PC-9 (cell line): ENCODE measurements at regions not wholly inside any gene's neighbourhood (a gene's known extent, or its start where the extent isn't known, plus 50 kb on each side); places are given as distances from the start of the nearest gene placed in this dataset.

ENCODE experiments used
- BruUV-seq: library from RNA; stranded (reverse); fragments of 400-500 nt; replicated peaks from 2 replicates; lab custom pipeline; 2021; lab: Mats Ljungman, UMichigan
- CTCF ChIA-PET: fragments of 300-600 bp; sonication (Branson Sonifier 250); formaldehyde crosslinking; loops from one replicate; lab custom pipeline; 2022; ENCODE audit warnings: antibody characterized with exemption; lab: Charles Lee
- POLR2A ChIA-PET: fragments of 300-600 bp; sonication (Branson Sonifier 250); formaldehyde crosslinking; loops from one replicate; lab custom pipeline; 2022; ENCODE audit warnings: antibody characterized with exemption; ENCODE audit not compliant: unreplicated experiment; lab: Charles Lee
- DNase-seq, 2 experiments: peaks; one replicate each; pipeline versions ENCODE4 v3.0.0 to v3.0.0-alpha.2; 2015 to 2022; ENCODE audit warnings: mixed read lengths in 1 of 2
- H2AFZ ChIP-seq: fragments of 200-600 bp; sonication (generic); 2 replicates; pipeline ENCODE4 v1.8.1; 2017; ENCODE audit warnings: antibody characterized with exemption
- H3F3A ChIP-seq: fragments of 200-600 bp; sonication (generic); 2 replicates; pipeline ENCODE4 v1.8.1; 2017; ENCODE audit warnings: antibody characterized with exemption, mild to moderate bottlenecking, low read depth; ENCODE audit not compliant: insufficient read depth
- H3K27ac ChIP-seq: fragments of 200-600 bp; sonication (generic); 2 replicates; pipeline ENCODE4 v1.6.1; 2016; ENCODE audit warnings: mixed run types
- H3K27me3 ChIP-seq: fragments of 200-600 bp; sonication (generic); 2 replicates; pipeline ENCODE4 v1.6.1; 2016; ENCODE audit warnings: low read depth, mixed run types; ENCODE audit not compliant: insufficient read depth
- H3K36me3 ChIP-seq: fragments of 200-600 bp; sonication (generic); 2 replicates; pipeline ENCODE4 v1.6.1; 2016; ENCODE audit warnings: low read depth, mixed run types
- H3K4me1 ChIP-seq: fragments of 200-600 bp; sonication (generic); replicated peaks from 2 replicates; pipeline ENCODE4 v1.6.1; 2016; ENCODE audit warnings: mixed run types; ENCODE audit not compliant: insufficient read depth
- H3K4me2 ChIP-seq: fragments of 200-600 bp; sonication (generic); 2 replicates; pipeline ENCODE4 v1.6.1; 2017; ENCODE audit warnings: mixed run types
- H3K4me3 ChIP-seq: fragments of 200-600 bp; sonication (generic); 2 replicates; pipeline ENCODE4 v1.6.1; 2016; ENCODE audit warnings: mixed run types
- H3K79me2 ChIP-seq: fragments of 200-600 bp; sonication (generic); 2 replicates; pipeline ENCODE4 v1.6.1; 2017; ENCODE audit warnings: low read depth, mixed run types
- H3K9me2 ChIP-seq: fragments of 200-600 bp; sonication (generic); 2 replicates; pipeline ENCODE4 v1.8.1; 2017; ENCODE audit warnings: mild to moderate bottlenecking; ENCODE audit not compliant: insufficient read depth
- H3K9me3 ChIP-seq: fragments of 200-600 bp; sonication (generic); 2 replicates; pipeline ENCODE4 v1.8.1; 2016; ENCODE audit warnings: low read depth; ENCODE audit not compliant: insufficient read depth
- H4K20me1 ChIP-seq: fragments of 200-600 bp; sonication (generic); 2 replicates; pipeline ENCODE4 v1.8.1; 2017; ENCODE audit not compliant: insufficient read depth
- CTCF ChIP-seq: fragments of 200-600 bp; sonication (generic); conservative IDR thresholded peaks from 2 replicates; pipeline ENCODE4 v1.6.1; 2017; ENCODE audit warnings: mixed run types, antibody characterized with exemption, mild to moderate bottlenecking, moderate library complexity
- EZH2 ChIP-seq: fragments of 200-600 bp; sonication (generic); IDR thresholded peaks from 2 replicates; pipeline ENCODE4 v1.8.0; 2017; ENCODE audit warnings: antibody characterized with exemption, low read depth
- intact Hi-C: fragments of 100-400 bp; cut with micrococcal nuclease; formaldehyde crosslinking; loops from one replicate; pipeline ENCODE4 v1.10.0; 2022; ENCODE audit not compliant: unreplicated experiment

- DNase-seq, result no peak
- intact Hi-C loops, result no loop called here
- no peaks in the 10 kb centered on the region for H3K36me3 ChIP-seq
- H3K4me2 ChIP-seq, result no peak overlapping the region
- H3K4me1 ChIP-seq, result no peaks in the 10 kb centered on the region
- no peak overlapping the region for H2AFZ ChIP-seq
- no peaks in the 10 kb centered on the region for H3K27me3 ChIP-seq
- no peaks in the 10 kb centered on the region for H4K20me1 ChIP-seq
- ChIA-PET CTCF (no interaction called here), POLR2A (no interaction called here)
- TF ChIP-seq EZH2, result no peak
- TF ChIP-seq CTCF, result no peak
- H3K79me2 ChIP-seq, result no peaks in the 10 kb centered on the region
- no peaks in the 10 kb centered on the region for H3F3A ChIP-seq
- no peak overlapping the region for H3K27ac ChIP-seq
- H3K4me3 ChIP-seq, result no peak overlapping the region
- H3K9me2 ChIP-seq, result no peaks in the 10 kb centered on the region
- no TSS peak for BruUV-seq
- no peaks in the 10 kb centered on the region for H3K9me3 ChIP-seq
Measured at GRCh38 chr4:123806056-123806455, 409.5 kb downstream of the SPRY1 start.

- H2AFZ ChIP-seq, result no peak overlapping the region
- 0 out of 2 replicates have a peak, but pooled peaks cover 3% of the 10 kb centered on the region for H3K4me1 ChIP-seq
- intact Hi-C loops, result no loop called here
- POLR2A ChIA-PET, result no interaction called here
- no peaks in the 10 kb centered on the region for H3F3A ChIP-seq
- no peaks in the 10 kb centered on the region for H3K9me3 ChIP-seq
- no peak overlapping the region for H3K27ac ChIP-seq
- H3K4me2 ChIP-seq, result no peak overlapping the region
- no peaks in the 10 kb centered on the region for H3K36me3 ChIP-seq
- H3K4me3 ChIP-seq, result no peak overlapping the region
- H3K9me2 ChIP-seq, result no peaks in the 10 kb centered on the region
- DNase-seq, result no peak
- CTCF ChIA-PET, result no interaction called here
- H3K79me2 ChIP-seq, result no peaks in the 10 kb centered on the region
- no peaks in the 10 kb centered on the region for H4K20me1 ChIP-seq
- no peaks in the 10 kb centered on the region for H3K27me3 ChIP-seq
- TF ChIP-seq CTCF, result no peak
- TF ChIP-seq EZH2, result no peak
- no TSS peak for BruUV-seq
Measured at GRCh38 chr4:123807187-123807586, 410.6 kb downstream of the SPRY1 start.

- Histone ChIP-seq H3F3A (no peaks in the 10 kb centered on the region), H2AFZ (no peak overlapping the region), H3K79me2 (no peaks in the 10 kb centered on the region), H3K9me3 (no peaks in the 10 kb centered on the region), H3K4me3 (no peak overlapping the region), H4K20me1 (no peaks in the 10 kb centered on the region), H3K4me2 (no peak overlapping the region), H3K9me2 (no peaks in the 10 kb centered on the region), H3K27me3 (no peaks in the 10 kb centered on the region), H3K4me1 (0 out of 2 replicates have a peak, but pooled peaks cover 3% of the 10 kb centered on the region), H3K27ac (no peak overlapping the region), H3K36me3 (no peaks in the 10 kb centered on the region)
- TF ChIP-seq EZH2, result no peak
- TF ChIP-seq CTCF, result no peak
- ChIA-PET CTCF (no interaction called here), POLR2A (no interaction called here)
- no TSS peak for BruUV-seq
- intact Hi-C loops, result no loop called here
- no peak for DNase-seq
Measured at GRCh38 chr4:123807866-123808265, 411.3 kb downstream of the SPRY1 start.
